ENCODE measurements at regions not wholly inside any gene's neighbourhood (a gene's known extent, or its start where the extent isn't known, plus 50 kb on each side); places are given as distances from the start of the nearest gene placed in this dataset.

GRCh38 chr7:53209129-53209528, 173.7 kb downstream of the POM121L12 start:
- no peak for TF ChIP-seq CTCF (IDR thresholded peaks at IDR 0.05)
- no peak for TF ChIP-seq POLR2A (IDR thresholded peaks at IDR 0.05)
- Histone ChIP-seq H3K36me3 (replicated peaks in 1 of 2) (no peaks in the 10 kb centered on the region), H3K4me1 (replicated peaks in 1 of 2) (no peaks in the 10 kb centered on the region), H3K4me3 (no peak overlapping the region), H3K27me3 (no peaks in the 10 kb centered on the region), H3K9me3 (replicated peaks in 1 of 3) (no peaks in the 10 kb centered on the region), H3K27ac (no peak overlapping the region)
- intact Hi-C loops (cut with DNase I), result no loop called here
- WGBS, 4 donors, result 62 to 78% (median 71%) methylated on average over 3 of the region's 3 CpGs
- no peak for DNase-seq

- Histone ChIP-seq H3K4me1 (replicated peaks in 1 of 2) (no peaks in the 10 kb centered on the region), H3K27me3 (no peaks in the 10 kb centered on the region), H3K36me3 (replicated peaks in 1 of 2) (no peaks in the 10 kb centered on the region), H3K9me3 (replicated peaks in 1 of 3) (peaks cover 0 to 6% (median 5%) of the 10 kb centered on the region in 3 donors), H3K4me3 (no peak overlapping the region), H3K27ac (no peak overlapping the region)
- no peak for DNase-seq
- intact Hi-C loops (cut with DNase I), result no loop called here
- TF ChIP-seq POLR2A (IDR thresholded peaks at IDR 0.05), result no peak
- TF ChIP-seq CTCF (IDR thresholded peaks at IDR 0.05), result no peak
- 68 to 85% (median 80%) methylated on average over 1 of the region's 1 CpG for WGBS, 4 donors
Measured at GRCh38 chr7:53214463-53214862, 179.0 kb downstream of the POM121L12 start.

- no peak for TF ChIP-seq CTCF (IDR thresholded peaks at IDR 0.05)
- intact Hi-C loops (cut with DNase I), result no loop called here
- H3K27ac ChIP-seq, result no peak overlapping the region
- no peaks in the 10 kb centered on the region for H3K27me3 ChIP-seq
- H3K9me3 ChIP-seq (replicated peaks in 1 of 3), result peaks cover 0 to 6% (median 5%) of the 10 kb centered on the region in 3 donors
- WGBS, 4 donors, result 8 to 25% (median 13%) methylated on average over 22 to 46 of the region's 46 CpGs
- H3K4me3 ChIP-seq, result peak overlapping the region in 1 of 4 donors; percentile 4
- no peaks in the 10 kb centered on the region for H3K4me1 ChIP-seq (replicated peaks in 1 of 2)
- no peaks in the 10 kb centered on the region for H3K36me3 ChIP-seq (replicated peaks in 1 of 2)
- DNase-seq, result peak in 1 of 7 donors; percentile 2
Measured at GRCh38 chr7:53218730-53219504, 183.5 kb downstream of the POM121L12 start.

- intact Hi-C loops (cut with DNase I), result no loop called here
- WGBS, 4 donors, result 54 to 75% (median 66%) methylated on average over 4 of the region's 4 CpGs
Measured at GRCh38 chr7:53229202-53229601, 193.8 kb downstream of the POM121L12 start.

More at GRCh38 chr7:53229202-53229601, 193.8 kb downstream of the POM121L12 start:
- no peaks in the 10 kb centered on the region for H3K36me3 ChIP-seq (replicated peaks in 1 of 2)
- no peaks in the 10 kb centered on the region for H3K9me3 ChIP-seq (replicated peaks in 1 of 3)
- TF ChIP-seq CTCF (IDR thresholded peaks at IDR 0.05) (no peak), POLR2A (IDR thresholded peaks at IDR 0.05) (no peak)
- no peak for DNase-seq
- H3K4me1 ChIP-seq (replicated peaks in 1 of 2), result no peaks in the 10 kb centered on the region
- H3K27me3 ChIP-seq, result no peaks in the 10 kb centered on the region
- H3K27ac ChIP-seq, result no peak overlapping the region
- H3K4me3 ChIP-seq, result no peak overlapping the region
